ENCODE measurements at regions not wholly inside any gene's neighbourhood (a gene's known extent, or its start where the extent isn't known, plus 50 kb on each side); places are given as distances from the start of the nearest gene placed in this dataset.

DNA sequence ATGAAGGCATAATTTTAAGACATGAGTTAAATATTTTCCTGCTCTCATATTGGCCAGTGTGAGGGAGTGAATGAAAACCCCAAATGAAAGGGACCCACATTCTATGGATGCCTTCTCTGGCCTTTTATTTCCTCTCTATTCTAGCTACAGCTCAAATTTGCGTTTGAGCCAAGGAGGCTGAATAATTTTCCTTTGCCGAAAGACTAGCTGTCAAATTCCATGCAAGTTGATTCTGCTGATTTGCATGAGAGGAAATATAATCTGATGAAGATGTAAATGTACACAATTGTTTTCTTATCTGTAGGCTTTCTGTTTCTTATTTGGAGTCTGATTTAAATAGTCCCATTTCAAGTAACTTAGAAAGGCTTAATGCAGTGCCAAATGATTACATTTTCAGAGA, 438.4 kb upstream of the SPRED2 start:
- H3K9me3 ChIP-seq (replicated peaks; ENCODE audit: insufficient read depth, low read length), result no peaks in the 10 kb centered on the region
- DNase-seq, result no peak
- TF ChIP-seq, protein P1, sequence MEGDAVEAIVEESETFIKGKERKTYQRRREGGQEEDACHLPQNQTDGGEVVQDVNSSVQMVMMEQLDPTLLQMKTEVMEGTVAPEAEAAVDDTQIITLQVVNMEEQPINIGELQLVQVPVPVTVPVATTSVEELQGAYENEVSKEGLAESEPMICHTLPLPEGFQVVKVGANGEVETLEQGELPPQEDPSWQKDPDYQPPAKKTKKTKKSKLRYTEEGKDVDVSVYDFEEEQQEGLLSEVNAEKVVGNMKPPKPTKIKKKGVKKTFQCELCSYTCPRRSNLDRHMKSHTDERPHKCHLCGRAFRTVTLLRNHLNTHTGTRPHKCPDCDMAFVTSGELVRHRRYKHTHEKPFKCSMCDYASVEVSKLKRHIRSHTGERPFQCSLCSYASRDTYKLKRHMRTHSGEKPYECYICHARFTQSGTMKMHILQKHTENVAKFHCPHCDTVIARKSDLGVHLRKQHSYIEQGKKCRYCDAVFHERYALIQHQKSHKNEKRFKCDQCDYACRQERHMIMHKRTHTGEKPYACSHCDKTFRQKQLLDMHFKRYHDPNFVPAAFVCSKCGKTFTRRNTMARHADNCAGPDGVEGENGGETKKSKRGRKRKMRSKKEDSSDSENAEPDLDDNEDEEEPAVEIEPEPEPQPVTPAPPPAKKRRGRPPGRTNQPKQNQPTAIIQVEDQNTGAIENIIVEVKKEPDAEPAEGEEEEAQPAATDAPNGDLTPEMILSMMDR (IDR thresholded peaks at IDR 0.05; ENCODE audit: low read length), result no peak
- TF ChIP-seq EZH2phosphoT487 (IDR thresholded peaks at IDR 0.05; ENCODE audit: low read length), result no peak
- TF ChIP-seq EZH2 (optimal IDR thresholded peaks at IDR 0.05; ENCODE audit: low read depth, low read length), result no peak
- no peaks in the 10 kb centered on the region for H3K4me1 ChIP-seq (ENCODE audit: low read length)
- H3K9ac ChIP-seq (ENCODE audit: low read length), result no peak overlapping the region
- no peak overlapping the region for H3K4me3 ChIP-seq (ENCODE audit: low read length)
- H3K79me2 ChIP-seq (ENCODE audit: low read length), result no peaks in the 10 kb centered on the region
- no peaks in the 10 kb centered on the region for H3K9me2 ChIP-seq (replicated peaks; ENCODE audit: insufficient read depth, low read length)
- no peak overlapping the region for H3K4me2 ChIP-seq (ENCODE audit: low read depth, low read length)
- no peaks in the 10 kb centered on the region for H4K20me1 ChIP-seq (ENCODE audit: insufficient read depth, low read length)
- no peaks in the 10 kb centered on the region for H3F3A ChIP-seq (ENCODE audit: insufficient read depth, low read length)
- H3K27me3 ChIP-seq (replicated peaks; ENCODE audit: insufficient read depth, low read length), result no peaks in the 10 kb centered on the region
- H2AFZ ChIP-seq (ENCODE audit: low read length), result no peak overlapping the region
- H3K36me3 ChIP-seq (replicated peaks; ENCODE audit: insufficient read depth, low read length), result no peaks in the 10 kb centered on the region
- no peak overlapping the region for H3K27ac ChIP-seq (ENCODE audit: low read length)

DNA sequence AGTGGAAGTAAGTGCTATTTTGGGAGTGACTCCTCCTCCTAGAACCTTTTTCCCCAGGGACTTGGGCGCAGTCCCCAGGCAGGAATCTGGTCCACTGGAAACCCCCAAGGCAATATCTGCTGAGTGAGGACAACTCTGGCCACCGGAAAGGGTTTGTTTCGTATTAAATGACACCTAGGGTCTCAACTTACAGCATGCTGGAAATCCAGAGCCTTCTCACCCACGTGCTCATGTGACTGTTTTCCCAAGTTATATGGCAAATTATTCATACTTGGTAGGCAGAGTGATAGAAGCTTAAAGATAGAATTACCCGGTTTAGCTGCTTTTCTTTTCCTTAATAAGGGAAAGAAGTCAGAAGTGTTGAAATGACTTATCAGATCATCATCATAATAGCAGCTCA, 436.9 kb upstream of the SPRED2 start:
- Histone ChIP-seq H2AFZ (ENCODE audit: low read length) (no peak overlapping the region), H3K4me3 (ENCODE audit: low read length) (no peak overlapping the region), H4K20me1 (ENCODE audit: insufficient read depth, low read length) (no peaks in the 10 kb centered on the region), H3K4me1 (ENCODE audit: low read length) (no peaks in the 10 kb centered on the region), H3F3A (ENCODE audit: insufficient read depth, low read length) (no peaks in the 10 kb centered on the region), H3K36me3 (replicated peaks; ENCODE audit: insufficient read depth, low read length) (no peaks in the 10 kb centered on the region), H3K4me2 (ENCODE audit: low read depth, low read length) (no peak overlapping the region), H3K79me2 (ENCODE audit: low read length) (no peaks in the 10 kb centered on the region), H3K27me3 (replicated peaks; ENCODE audit: insufficient read depth, low read length) (no peaks in the 10 kb centered on the region), H3K9me2 (replicated peaks; ENCODE audit: insufficient read depth, low read length) (no peaks in the 10 kb centered on the region), H3K9ac (ENCODE audit: low read length) (no peak overlapping the region), H3K27ac (ENCODE audit: low read length) (no peak overlapping the region), H3K9me3 (replicated peaks; ENCODE audit: insufficient read depth, low read length) (no peaks in the 10 kb centered on the region)
- DNase-seq, result no peak
- TF ChIP-seq, protein P1 (IDR thresholded peaks at IDR 0.05; ENCODE audit: low read length), result no peak

GRCh38 chr2:65868177-65868576, 435.8 kb upstream of the SPRED2 start:
- no peaks in the 10 kb centered on the region for H3K36me3 ChIP-seq (replicated peaks; ENCODE audit: insufficient read depth, low read length)

More at GRCh38 chr2:65868177-65868576, 435.8 kb upstream of the SPRED2 start:
- Histone ChIP-seq H3K27me3 (replicated peaks; ENCODE audit: insufficient read depth, low read length) (no peaks in the 10 kb centered on the region), H2AFZ (ENCODE audit: low read length) (no peak overlapping the region), H3K27ac (ENCODE audit: low read length) (no peak overlapping the region), H3K4me2 (ENCODE audit: low read depth, low read length) (no peak overlapping the region), H3K9me2 (replicated peaks; ENCODE audit: insufficient read depth, low read length) (no peaks in the 10 kb centered on the region), H3K4me1 (ENCODE audit: low read length) (no peaks in the 10 kb centered on the region), H3K79me2 (ENCODE audit: low read length) (no peaks in the 10 kb centered on the region), H3K4me3 (ENCODE audit: low read length) (no peak overlapping the region), H3F3A (ENCODE audit: insufficient read depth, low read length) (no peaks in the 10 kb centered on the region), H3K9ac (ENCODE audit: low read length) (no peak overlapping the region), H4K20me1 (ENCODE audit: insufficient read depth, low read length) (no peaks in the 10 kb centered on the region), H3K9me3 (replicated peaks; ENCODE audit: insufficient read depth, low read length) (no peaks in the 10 kb centered on the region)
- DNase-seq, result no peak
- TF ChIP-seq EZH2phosphoT487 (IDR thresholded peaks at IDR 0.05; ENCODE audit: low read length) (no peak), EZH2 (optimal IDR thresholded peaks at IDR 0.05; ENCODE audit: low read depth, low read length) (no peak)
- TF ChIP-seq, protein P1 (IDR thresholded peaks at IDR 0.05; ENCODE audit: low read length), result no peak
